ENCODE measurements at regions not wholly inside any gene's neighbourhood (a gene's known extent, or its start where the extent isn't known, plus 50 kb on each side); places are given as distances from the start of the nearest gene placed in this dataset.
"Not testable (repeated sequence)": the region's sequence is repeated elsewhere in the genome, so short reads cannot be mapped to it uniquely, and the experiment has no call there.

DNA sequence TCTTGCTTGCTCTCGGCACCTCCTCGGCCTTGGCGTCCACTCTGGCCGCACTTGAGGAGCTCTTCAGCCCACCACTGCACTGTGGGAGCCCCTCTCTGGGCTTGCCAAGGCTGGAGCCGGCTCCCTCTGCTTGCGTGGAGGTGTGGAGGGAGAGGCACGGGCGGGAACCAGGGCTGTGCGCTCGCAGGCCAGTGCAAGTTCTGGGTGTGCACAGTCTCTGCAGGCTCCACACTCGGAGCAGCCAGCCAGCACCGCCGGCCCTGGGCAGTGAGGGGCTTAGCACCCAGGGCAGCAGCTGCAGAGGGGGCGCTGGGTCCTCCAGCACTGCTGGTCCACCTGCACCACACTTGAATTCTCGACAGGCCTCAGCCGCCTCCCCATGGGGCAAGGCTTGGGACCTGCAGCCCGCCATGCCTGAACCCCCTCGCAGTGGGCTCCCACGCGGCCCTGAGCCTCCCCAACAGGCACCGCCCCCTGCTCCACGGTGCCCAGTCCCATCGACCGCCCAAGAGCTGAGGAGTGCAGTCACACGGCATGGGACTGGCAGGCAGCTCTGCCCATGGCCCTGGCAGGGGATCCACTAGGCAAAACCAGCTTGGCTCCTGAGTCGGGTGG is 411.2 kb upstream of the CHAC2 start:
- no peaks in the 10 kb centered on the region for H3K27me3 Mint-ChIP-seq (ENCODE audit: low read depth)
- H3K36me3 Mint-ChIP-seq (ENCODE audit: low read depth): no peaks in the 10 kb centered on the region
- peaks cover 15% of the 10 kb centered on the region for H3K9me3 Mint-ChIP-seq
- no peak overlapping the region for H3K4me3 Mint-ChIP-seq
- no peak overlapping the region for H3K27ac Mint-ChIP-seq
- H3K4me1 Mint-ChIP-seq (ENCODE audit: low read depth): no peaks in the 10 kb centered on the region

DNA sequence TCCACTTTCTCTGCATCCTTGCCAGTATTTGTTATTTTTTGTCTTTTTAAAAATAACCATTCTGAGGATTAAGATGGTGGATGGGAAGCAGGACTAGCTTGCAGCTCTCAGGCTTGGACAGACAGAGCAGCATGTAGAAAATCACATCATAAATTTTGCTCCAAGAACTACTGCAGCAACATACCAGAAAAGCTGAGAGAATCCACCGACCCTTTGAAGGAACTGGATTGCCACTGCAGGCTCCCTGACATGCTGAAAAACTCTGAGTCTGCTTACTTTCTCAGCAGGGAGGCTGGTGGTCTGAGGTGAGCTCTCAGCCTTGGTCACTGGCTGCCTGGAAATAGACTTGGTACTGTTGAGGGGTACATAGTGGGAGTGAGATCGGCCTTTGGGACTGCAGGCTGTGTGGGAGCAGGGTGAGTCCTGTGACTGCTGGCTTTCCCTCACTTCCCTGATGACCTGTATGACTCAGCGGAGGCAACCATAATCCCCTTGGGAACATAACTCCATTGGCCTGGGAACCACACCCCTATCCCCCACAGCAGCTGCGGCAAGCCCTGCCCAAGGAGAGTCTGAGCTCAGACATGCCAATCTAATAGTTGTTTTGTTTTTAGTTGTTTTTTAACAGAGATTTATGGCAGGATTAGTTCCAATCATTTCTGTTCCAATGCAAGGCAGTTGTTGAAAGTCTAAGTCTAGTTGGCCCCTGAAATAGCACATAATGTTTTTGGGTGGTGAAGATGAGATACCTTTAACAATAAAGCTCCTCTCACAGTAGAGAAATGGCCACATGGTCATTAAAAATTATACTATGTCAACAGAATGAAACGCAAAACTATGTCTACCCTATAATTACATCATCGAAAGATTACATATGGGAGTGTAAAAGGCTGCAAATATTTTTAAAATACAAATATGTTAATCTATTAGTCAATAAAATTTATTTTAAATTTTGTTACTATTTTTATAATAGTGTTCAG is 414.2 kb upstream of the CHAC2 start:
- Mint-ChIP-seq H3K4me3 (no peak overlapping the region), H3K36me3 (ENCODE audit: low read depth) (no peaks in the 10 kb centered on the region), H3K9me3 (peaks cover 16% of the 10 kb centered on the region), H3K27me3 (ENCODE audit: low read depth) (no peaks in the 10 kb centered on the region), H3K27ac (no peak overlapping the region), H3K4me1 (ENCODE audit: low read depth) (no peaks in the 10 kb centered on the region)

DNA sequence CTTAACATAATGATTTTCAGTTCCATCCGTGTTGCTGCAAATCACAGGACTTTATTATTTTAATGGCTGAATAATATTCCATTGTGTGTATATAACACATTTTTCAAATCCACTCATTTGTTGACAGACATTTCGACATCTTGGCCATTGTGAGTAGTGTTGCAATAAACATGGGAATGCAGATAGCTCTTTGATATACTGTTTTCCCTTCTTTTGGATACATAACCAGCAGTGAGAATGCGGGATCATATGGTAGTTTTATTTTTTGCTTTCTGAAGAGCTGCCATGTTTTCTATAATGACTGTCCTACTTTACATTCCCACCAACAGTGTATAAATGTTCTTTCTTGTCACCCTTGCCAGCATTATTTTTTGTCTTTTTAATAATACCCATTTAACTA is 420.3 kb upstream of the CHAC2 start:
- Mint-ChIP-seq H3K27me3 (ENCODE audit: low read depth) (no peaks in the 10 kb centered on the region), H3K36me3 (ENCODE audit: low read depth) (no peaks in the 10 kb centered on the region), H3K4me1 (ENCODE audit: low read depth) (no peaks in the 10 kb centered on the region), H3K4me3 (no peak overlapping the region), H3K27ac (no peak overlapping the region), H3K9me3 (peaks cover 6% of the 10 kb centered on the region)

DNA sequence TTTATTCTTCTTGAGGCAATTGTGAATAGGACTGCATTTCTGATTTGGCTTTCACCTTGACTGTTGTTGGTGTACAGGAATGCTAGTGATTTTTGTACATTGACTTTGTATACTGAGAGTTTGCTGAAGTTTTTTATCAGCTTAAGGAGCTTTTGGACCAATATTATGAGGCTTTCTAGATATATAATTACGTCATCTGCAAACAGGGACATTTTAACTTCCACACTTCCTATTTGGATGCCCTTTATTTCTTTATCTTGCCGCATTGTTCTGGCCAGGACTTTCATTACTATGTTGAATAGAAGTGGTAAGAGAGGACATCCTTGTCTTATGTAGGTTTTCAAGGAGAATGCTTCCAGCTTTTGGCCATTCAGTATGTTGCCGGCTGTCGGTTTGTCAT is 425.4 kb upstream of the CHAC2 start:
- Mint-ChIP-seq H3K4me1 (ENCODE audit: low read depth) (no peaks in the 10 kb centered on the region), H3K27me3 (ENCODE audit: low read depth) (no peaks in the 10 kb centered on the region), H3K4me3 (no peak overlapping the region), H3K9me3 (no peaks in the 10 kb centered on the region), H3K36me3 (ENCODE audit: low read depth) (no peaks in the 10 kb centered on the region), H3K27ac (no peak overlapping the region)

DNA sequence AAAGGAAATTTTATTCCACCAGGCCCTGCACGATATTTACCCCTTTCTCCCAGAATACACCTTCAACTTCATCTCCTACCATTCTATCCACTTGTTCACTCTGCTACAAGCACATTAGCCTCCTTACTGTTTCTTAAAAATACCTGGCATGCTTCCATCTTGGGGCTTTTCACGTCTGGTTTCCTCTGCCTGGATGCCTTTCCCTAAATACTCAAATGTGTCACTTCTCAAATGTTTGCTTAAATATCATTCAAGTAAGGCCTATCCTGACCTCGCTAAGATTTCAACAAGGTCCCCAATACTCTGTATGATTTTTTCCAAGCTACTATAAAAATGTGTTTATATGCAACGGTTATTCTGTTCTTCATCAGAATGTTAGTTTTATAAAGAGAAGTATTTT is 433.0 kb upstream of the CHAC2 start:
- Mint-ChIP-seq H3K27ac (no peak overlapping the region), H3K4me3 (no peak overlapping the region), H3K27me3 (ENCODE audit: low read depth) (no peaks in the 10 kb centered on the region), H3K9me3 (no peaks in the 10 kb centered on the region), H3K36me3 (ENCODE audit: low read depth) (no peaks in the 10 kb centered on the region), H3K4me1 (ENCODE audit: low read depth) (no peaks in the 10 kb centered on the region)

DNA sequence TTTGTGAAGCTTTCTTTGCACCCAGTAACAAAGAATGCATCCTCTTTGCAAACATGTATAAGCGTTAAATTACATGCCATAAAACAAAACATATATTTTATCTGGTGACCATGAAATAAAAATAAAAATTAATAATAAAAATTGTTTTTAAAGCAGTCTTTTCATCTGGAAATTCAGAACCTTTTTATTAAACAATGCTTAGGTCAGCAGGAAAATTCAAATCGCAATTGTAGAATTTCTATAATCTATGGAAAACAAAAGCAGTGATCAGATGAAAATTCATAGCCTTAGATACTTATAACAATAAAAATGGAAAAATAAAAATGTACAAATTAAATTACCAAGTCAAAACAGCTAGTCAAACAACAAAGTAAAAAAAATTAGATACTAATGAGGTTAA is 435.9 kb upstream of the CHAC2 start:
- no peaks in the 10 kb centered on the region for H3K36me3 Mint-ChIP-seq (ENCODE audit: low read depth)

DNA sequence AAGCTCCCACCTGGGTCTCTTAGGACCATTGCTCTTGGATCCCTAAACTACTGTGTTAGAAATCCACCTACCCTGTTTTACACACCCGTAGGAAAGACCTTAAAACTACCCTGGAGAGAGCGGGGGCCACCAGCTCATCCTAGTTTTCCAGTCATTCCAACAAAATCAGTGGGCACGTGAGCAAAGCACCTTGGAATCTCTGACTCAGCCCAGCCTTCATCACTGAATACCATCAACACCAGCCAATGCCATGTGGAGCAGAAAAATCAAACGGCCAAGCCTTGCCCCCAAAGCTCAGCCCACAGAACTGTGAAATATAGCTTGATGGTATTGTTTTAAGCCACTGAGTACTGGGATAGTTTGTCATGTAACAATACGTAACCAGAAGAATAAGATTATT is 449.7 kb upstream of the CHAC2 start:
- Mint-ChIP-seq H3K9me3 (no peaks in the 10 kb centered on the region), H3K27ac (no peak overlapping the region), H3K27me3 (ENCODE audit: low read depth) (no peaks in the 10 kb centered on the region), H3K36me3 (ENCODE audit: low read depth) (no peaks in the 10 kb centered on the region), H3K4me1 (ENCODE audit: low read depth) (no peaks in the 10 kb centered on the region), H3K4me3 (no peak overlapping the region)

More for the DNA sequence above, 435.9 kb upstream of the CHAC2 start:
- H3K27ac Mint-ChIP-seq: no peak overlapping the region
- H3K4me1 Mint-ChIP-seq (ENCODE audit: low read depth): no peaks in the 10 kb centered on the region
- H3K9me3 Mint-ChIP-seq: no peaks in the 10 kb centered on the region
- H3K4me3 Mint-ChIP-seq: no peak overlapping the region
- H3K27me3 Mint-ChIP-seq (ENCODE audit: low read depth): no peaks in the 10 kb centered on the region

DNA sequence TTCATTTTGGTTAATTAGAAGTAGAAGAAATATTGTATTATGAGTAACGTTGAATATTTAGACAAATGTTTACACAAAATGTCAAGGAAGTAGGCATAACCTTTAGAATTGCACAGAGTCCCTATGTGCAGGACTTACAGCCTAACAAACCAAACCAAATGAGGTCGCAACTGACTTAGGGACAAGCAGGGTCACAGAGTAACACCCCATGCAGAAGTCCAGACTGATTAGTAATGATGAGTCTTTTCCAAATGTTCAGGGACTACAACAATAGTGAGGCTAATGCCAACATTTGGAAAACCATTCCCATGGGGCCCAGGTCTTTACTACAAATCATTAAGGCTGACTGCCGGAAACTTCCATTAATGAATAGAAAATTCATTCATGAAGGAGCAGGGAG is 452.5 kb upstream of the CHAC2 start:
- no peak overlapping the region for H3K4me3 Mint-ChIP-seq

DNA sequence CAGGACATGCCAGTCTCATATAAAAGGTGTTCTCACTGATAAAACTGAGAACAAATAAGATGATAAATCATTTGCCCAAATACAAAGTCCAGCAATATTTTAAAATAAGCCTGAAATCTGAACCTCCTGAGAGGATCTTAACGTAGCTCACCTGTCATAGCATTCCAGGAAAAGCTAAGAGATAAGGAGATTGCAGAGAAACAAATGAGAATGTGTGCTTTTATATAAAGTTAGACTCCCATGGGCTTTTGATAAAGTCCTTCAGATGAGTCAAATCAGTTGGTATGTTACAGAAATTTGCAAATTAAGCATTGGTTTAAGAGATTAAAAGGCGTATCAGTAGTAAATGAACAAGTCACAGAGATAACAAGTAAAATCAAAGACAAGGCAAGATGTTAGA is 452.9 kb upstream of the CHAC2 start:
- H3K4me3 Mint-ChIP-seq: no peak overlapping the region
- no peaks in the 10 kb centered on the region for H3K36me3 Mint-ChIP-seq (ENCODE audit: low read depth)
- H3K27me3 Mint-ChIP-seq (ENCODE audit: low read depth): no peaks in the 10 kb centered on the region
- H3K9me3 Mint-ChIP-seq: no peaks in the 10 kb centered on the region
- no peaks in the 10 kb centered on the region for H3K4me1 Mint-ChIP-seq (ENCODE audit: low read depth)
- no peak overlapping the region for H3K27ac Mint-ChIP-seq

More for the DNA sequence above, 452.5 kb upstream of the CHAC2 start:
- no peak overlapping the region for H3K27ac Mint-ChIP-seq
- H3K4me1 Mint-ChIP-seq (ENCODE audit: low read depth): no peaks in the 10 kb centered on the region
- H3K9me3 Mint-ChIP-seq: no peaks in the 10 kb centered on the region
- H3K36me3 Mint-ChIP-seq (ENCODE audit: low read depth): no peaks in the 10 kb centered on the region
- H3K27me3 Mint-ChIP-seq (ENCODE audit: low read depth): no peaks in the 10 kb centered on the region

DNA sequence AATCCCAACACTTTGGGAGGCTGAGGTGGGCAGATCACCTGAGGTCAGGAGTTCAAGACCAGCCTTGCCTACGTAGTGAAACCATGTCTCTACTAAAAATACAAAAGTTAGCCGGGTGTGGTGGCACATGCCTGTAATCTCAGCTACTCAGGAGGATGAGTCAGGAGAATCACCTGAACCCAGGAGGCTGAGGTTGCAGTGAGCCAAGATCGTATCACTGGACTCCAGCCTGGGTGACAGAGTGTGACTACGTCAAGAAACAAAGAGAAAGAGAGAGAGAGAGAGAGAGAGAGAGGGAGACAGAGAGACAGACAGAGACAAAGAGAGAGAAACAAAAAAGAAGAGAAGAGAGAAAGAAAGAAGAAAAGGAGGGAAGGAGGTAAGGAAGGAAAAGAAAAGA is 454.0 kb upstream of the CHAC2 start:
- not testable (repeated sequence) for H3K27me3 Mint-ChIP-seq (ENCODE audit: low read depth); H3K4me1 Mint-ChIP-seq (ENCODE audit: low read depth); H3K4me3 Mint-ChIP-seq; H3K27ac Mint-ChIP-seq; H3K9me3 Mint-ChIP-seq; H3K36me3 Mint-ChIP-seq (ENCODE audit: low read depth)

DNA sequence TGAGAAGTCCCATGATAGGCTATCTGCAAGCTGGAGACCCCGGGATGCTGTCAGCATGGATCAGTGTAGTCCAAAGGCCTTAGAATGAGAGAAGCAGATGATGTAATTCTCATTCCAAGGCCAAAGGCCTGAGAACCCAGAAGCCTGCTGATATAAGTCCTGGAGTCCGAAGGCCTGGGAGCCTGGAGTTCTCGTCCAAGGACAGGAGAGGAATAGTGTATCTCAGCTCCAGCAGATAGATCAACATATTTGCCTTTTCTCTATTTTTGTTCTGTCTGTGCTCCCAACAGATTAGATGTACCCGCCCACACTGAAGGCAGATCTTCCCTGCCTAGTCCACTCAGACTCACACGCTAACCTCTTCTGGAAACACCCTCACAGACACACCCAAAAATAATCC is 454.9 kb upstream of the CHAC2 start:
- Mint-ChIP-seq H3K27me3 (ENCODE audit: low read depth) (no peaks in the 10 kb centered on the region), H3K4me1 (ENCODE audit: low read depth) (no peaks in the 10 kb centered on the region), H3K27ac (no peak overlapping the region), H3K9me3 (no peaks in the 10 kb centered on the region), H3K36me3 (ENCODE audit: low read depth) (no peaks in the 10 kb centered on the region), H3K4me3 (no peak overlapping the region)

DNA sequence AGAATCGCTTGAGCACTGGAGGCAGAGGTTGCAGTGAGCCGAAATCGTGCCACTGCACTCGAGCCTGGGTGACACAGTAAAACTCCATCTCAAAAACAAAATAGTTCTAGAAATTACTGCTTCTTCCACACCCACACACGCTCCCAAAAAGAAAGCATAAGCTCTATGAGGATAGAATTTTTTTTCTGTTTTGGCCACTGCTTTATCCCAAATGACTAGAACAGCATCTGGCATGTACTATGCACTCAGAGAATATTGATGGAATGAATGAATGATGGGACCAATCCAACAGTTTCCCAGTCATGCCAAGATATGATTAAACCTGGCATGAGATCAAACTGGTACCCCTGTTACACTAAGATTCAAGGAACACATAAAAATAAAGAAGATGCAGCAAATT is 455.4 kb upstream of the CHAC2 start:
- Mint-ChIP-seq H3K9me3 (no peaks in the 10 kb centered on the region), H3K36me3 (ENCODE audit: low read depth) (no peaks in the 10 kb centered on the region), H3K27ac (no peak overlapping the region), H3K4me3 (no peak overlapping the region), H3K27me3 (ENCODE audit: low read depth) (no peaks in the 10 kb centered on the region), H3K4me1 (ENCODE audit: low read depth) (no peaks in the 10 kb centered on the region)

DNA sequence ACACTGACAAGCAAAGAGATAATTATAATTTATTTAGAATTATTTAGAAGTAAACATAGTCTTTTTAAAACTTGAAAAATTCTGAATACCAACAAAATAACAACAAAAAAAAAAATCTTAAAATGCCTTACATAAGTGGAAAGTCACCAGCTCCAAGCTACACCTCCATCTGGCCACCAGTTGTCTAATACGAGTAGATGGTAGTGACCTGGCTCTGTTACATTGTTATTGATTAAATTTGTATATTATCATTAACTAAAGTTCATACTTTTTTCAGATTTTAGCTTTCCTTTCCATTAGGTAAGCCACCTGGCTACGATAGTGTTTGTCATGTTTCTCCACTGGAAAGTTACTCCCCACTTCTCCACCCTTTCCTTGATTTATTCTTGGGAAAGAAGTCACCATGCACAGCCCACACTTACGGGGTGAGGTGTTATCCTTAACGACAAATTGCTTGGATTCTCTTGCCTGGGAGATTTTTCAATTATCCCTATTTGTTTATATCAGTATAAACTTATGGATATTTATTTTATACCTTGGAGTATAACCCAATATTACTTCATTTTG is 464.5 kb upstream of the CHAC2 start:
- Mint-ChIP-seq H3K9me3 (no peaks in the 10 kb centered on the region), H3K4me3 (no peak overlapping the region), H3K27me3 (ENCODE audit: low read depth) (no peaks in the 10 kb centered on the region), H3K36me3 (ENCODE audit: low read depth) (no peaks in the 10 kb centered on the region), H3K4me1 (ENCODE audit: low read depth) (no peaks in the 10 kb centered on the region), H3K27ac (no peak overlapping the region)

DNA sequence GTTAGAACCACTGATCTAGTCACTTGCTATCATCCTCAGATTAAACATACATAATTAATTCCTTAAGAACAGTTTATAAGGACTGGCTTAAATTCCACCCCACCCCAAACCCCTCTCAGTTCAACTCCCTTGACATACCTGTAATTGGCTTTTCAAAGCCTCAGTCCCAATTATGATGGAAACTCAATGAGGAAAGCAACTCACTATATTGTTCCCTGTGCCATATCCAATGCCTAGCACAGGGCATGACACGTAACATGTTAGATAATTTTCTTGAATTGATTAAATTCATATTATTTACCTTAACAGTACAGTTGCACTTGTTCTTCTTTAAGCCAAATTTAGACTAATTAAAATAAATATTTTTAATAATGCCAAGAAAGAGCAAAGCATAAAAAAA is 465.1 kb upstream of the CHAC2 start:
- no peak overlapping the region for H3K4me3 Mint-ChIP-seq
- H3K9me3 Mint-ChIP-seq: no peaks in the 10 kb centered on the region
- no peaks in the 10 kb centered on the region for H3K27me3 Mint-ChIP-seq (ENCODE audit: low read depth)
- H3K36me3 Mint-ChIP-seq (ENCODE audit: low read depth): no peaks in the 10 kb centered on the region
- no peak overlapping the region for H3K27ac Mint-ChIP-seq
- no peaks in the 10 kb centered on the region for H3K4me1 Mint-ChIP-seq (ENCODE audit: low read depth)

All from T-helper 1 cell treated with Interleukin-12 subunit alpha and Interleukin-12 subunit beta and Interleukin-4 antibody, amounts not matched to agents 30 μg/mL and 1 μg/mL, for 36 hours (primary cell).